ENCODE measurements at regions not wholly inside any gene's neighbourhood (a gene's known extent, or its start where the extent isn't known, plus 50 kb on each side); places are given as distances from the start of the nearest gene placed in this dataset.

- no peak for DNase-seq
Observed at GRCh38 chr9:106356924-106357323, 506.0 kb upstream of the ZNF462 start.

DNA sequence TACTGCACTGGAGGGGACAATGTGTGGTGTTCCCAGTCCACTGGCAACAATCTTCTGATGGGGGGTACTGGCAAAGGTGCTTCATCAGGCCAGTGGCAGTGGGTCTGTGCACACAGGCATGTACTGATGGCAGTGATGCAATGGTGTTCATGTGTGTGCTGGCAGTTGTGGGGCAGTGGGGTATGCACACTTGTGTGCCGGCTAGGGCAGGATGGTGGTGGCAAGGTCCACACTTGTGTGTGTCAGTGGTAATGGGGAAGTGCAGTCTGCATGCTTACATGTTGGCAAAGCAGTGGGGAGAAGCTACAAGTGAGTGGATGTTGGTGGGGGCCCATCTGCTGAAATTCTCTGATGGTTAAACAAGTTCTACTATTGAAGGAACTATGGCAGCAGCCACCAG lies 504.6 kb upstream of the ZNF462 start:
- no peak for DNase-seq

- DNase-seq, result no peak
Observed at GRCh38 chr9:106376689-106377088, 486.3 kb upstream of the ZNF462 start.

DNA sequence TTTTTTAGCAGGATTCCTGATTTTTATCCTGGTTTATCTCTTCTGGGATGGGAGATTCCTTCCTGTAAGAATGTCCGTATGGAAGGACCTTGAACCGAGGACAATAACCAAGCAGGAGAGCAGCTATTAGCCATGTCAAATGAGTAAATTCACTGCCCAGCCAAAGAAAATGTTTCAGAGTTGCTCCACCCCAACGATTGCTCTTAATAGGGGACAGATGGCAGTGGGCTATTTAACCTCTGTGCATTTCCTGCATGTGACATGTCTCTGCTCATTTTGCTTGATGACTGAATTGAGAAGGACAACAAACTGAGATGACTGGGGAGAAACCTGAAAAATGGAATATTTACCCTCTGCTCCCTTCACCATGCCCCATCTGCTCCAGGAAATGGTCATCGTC lies 479.9 kb upstream of the ZNF462 start:
- no peak for DNase-seq

GRCh38 chr9:106387965-106388364 lies 475.0 kb upstream of the ZNF462 start:
- no peak for DNase-seq

DNA sequence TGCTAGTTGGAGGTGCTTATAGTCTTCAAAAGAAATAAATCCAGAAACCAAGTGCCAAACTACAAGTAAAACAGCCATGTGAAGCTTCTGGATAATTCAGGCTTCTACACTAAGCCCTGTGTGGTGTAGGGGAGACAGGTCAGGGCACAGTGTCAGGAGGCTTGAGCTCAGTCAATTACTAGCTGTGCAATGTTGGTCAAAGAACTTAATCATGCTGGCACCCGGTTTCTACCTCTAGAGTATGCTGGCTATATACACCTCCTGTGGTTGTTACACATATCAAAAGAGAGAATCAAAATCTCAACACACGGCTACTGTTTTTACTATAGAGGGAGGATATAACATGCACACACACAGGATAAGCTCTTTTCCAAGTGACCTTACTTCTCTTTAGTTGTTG lies 469.7 kb upstream of the ZNF462 start:
- no peak for DNase-seq

DNA sequence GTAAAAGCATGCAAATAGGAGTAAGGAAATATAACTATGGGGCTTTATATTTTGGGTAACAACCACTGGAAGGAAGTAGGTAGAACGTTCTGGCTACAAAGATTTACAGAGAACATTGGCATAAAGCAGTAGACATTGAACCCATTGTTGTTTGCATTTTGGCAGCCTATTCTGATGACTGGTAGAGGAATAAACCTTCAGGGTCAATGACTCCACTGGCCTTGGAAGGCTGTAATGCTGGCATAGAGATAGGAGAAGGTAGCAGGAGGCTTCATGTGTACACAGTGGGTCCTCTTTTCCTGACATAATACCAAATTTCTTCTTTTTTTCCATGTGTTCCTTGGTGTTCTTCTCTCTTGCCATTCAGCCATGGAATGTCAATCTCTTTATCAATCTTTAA lies 462.8 kb upstream of the ZNF462 start:
- DNase-seq, result no peak

GRCh38 chr9:106400950-106401349 lies 462.0 kb upstream of the ZNF462 start:
- no peak for DNase-seq

GRCh38 chr9:106403081-106403480 lies 459.9 kb upstream of the ZNF462 start:
- DNase-seq, result no peak

GRCh38 chr9:106404137-106404536 lies 458.8 kb upstream of the ZNF462 start:
- DNase-seq, result no peak

GRCh38 chr9:106405871-106406435 lies 457.0 kb upstream of the ZNF462 start:
- DNase-seq, result no peak

GRCh38 chr9:106414042-106414441 lies 448.9 kb upstream of the ZNF462 start:
- DNase-seq, result no peak

DNA sequence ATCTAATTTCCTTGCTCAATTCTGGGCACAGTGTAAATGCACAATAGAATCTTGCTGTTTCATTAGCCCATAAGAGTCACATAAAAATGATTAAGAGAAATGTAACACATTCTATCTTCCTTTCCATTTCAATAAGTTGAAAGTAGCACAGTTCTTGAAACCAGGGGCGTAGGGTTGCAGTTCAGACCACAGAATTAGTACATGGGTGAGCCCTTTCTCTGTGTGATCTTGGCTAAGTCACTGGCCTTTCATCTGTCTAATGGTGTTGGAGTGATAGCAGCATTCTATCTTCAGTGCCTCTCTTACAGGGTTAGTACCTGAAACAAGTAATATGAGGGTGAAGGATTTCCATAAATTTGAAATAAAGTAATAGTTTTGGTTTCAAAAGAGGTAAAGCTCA lies 445.3 kb upstream of the ZNF462 start:
- no peak for DNase-seq

- no peak for DNase-seq
Observed at GRCh38 chr9:106419829-106420228, 443.1 kb upstream of the ZNF462 start.

DNA sequence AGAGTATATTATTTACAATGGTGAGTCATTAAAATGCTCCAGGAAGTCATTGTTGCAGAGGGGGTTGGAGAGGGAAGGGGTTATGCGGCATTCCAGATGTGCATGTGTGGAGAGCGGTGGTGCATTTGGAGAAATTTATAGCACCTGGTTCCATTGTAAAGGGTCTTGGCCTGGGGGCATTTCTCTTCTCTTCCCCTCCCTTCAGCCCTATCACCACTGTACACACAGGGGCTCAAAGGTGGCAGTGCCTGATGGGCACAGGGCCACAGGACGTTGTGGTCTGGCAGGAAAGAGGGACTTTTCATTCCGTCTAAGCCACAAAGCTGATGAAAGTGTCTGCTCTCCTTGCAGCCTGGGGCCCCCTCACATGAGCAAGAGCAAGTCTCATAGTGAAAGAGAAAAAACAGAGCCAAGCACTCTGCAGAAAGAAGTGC lies 442.4 kb upstream of the ZNF462 start:
- DNase-seq, result no peak

GRCh38 chr9:106421772-106422171 lies 441.2 kb upstream of the ZNF462 start:
- DNase-seq, result no peak

GRCh38 chr9:106423575-106423974 lies 439.4 kb upstream of the ZNF462 start:
- no peak for DNase-seq

DNA sequence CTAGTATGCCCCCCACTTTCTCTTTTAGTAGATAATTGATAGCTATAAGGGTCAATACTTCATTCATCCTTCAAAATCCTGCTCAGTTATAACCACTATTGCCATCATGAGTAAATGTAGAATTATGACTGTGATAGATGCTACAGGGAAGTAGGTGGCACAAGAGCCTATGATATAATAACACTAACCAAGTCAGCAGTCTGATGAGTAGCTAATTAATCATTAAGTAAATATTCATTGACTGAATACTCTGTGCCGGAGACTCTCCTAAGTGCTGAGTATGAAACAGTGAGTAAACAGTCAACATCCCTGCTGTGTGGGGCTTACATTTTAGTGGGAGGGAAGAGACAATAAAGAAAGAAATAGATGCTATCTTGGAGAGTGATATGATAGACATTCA lies 430.3 kb upstream of the ZNF462 start:
- no peak for DNase-seq

DNA sequence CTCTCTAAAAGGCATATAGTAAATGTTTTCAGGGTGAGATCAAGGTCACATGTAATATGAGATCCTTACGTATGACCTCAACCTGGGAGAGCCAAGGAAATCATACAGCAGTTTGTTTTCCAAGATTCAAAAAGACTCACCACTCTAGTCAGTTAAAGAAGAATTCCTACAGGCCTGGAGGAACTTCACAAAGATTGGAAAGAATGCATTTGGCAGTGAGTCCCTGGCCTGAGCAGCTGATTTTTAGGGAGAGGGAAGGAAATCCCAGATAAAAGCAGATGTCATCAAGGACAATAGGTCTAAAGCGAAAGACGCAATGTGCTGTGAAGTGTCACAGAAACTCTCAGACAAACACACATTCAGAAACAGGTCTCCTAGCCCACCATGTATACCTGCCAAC lies 424.0 kb upstream of the ZNF462 start:
- DNase-seq, result peak; percentile 70

DNA sequence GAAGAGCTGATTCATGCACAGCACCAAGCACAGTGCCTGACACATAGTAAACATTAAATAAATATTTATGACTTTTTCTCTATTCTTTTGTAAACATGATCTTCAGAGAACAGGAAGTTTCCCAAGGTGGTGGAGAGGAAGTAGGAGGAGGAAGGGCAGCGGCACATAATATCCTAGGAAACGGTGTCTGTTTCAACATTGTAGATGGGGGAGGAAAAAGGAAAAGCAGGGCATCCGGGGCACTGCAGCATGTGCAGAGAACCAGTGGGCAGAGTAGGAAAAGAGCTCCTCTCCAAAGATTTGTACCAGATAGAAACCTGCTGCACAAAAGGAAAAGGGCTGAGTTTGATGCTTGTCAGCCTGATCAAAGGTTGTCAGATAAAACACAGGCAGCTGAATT lies 421.7 kb upstream of the ZNF462 start:
- no peak for DNase-seq

DNA sequence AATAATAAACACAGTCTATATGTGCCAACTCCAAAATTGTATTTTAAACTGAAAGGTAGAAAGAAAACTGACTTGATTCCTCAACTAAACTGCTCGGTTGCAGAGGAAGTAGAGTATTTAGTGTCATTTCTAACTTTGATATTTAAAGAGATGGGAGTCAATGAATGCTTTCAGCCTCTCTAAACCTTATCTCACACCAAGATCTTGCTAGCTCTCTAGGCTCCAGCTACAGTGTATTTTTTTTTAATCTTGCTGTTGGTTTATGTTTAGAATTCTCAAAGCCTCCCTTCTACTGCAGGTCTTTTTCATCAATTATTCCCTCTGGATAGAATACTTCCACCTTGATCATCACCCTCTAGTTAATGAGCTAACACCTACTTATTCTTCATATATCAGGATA lies 419.4 kb upstream of the ZNF462 start:
- DNase-seq, result no peak

DNA sequence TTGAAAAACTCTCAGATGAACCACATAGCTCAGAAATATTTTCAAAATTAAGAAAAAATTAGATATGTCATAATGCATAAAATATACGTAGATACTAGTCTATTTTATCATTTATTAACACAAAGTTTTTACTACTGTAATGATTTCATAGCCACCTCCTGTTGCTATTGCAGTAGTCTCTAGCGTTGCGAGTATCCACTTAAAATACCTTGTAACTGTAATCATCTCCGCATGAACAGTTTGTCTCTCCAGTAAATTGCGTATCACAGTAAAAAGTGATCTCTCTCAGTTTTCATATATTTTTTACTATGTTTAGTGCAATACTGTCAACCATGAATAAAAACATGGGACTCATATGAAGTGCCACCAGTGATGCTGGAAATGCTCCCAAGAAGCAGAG lies 417.9 kb upstream of the ZNF462 start:
- no peak for DNase-seq

DNA sequence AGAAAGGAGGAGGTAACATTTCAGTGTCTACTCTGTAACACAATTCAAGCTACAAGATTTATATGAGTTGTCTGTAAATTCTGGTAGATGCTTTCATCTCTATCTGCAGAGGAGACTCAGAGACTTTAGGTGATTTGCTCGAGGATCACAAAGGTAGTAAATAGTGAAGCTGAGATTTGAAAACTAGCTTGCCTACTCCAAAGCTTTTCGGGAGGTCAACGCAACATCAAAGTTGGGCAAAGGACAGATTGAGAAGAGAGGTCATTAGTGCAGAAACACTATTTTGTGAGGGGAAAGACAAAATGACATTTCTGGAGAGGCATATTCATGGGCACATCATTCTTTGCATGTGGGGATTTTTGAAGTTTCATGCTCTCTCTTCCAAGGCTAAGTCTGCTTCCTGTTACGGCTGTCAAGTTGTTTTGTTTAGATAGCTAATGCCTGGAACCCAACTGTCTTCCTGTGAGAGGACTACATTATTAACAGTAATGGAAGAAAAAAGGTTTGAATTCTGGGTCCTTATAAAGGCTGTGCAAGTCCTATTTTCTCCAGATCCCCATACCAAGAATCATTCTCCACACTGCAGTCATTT lies 413.5 kb upstream of the ZNF462 start:
- no peak for DNase-seq

- DNase-seq, result peak; percentile 21
Observed at GRCh38 chr9:106450549-106450948, 412.4 kb upstream of the ZNF462 start.

DNA sequence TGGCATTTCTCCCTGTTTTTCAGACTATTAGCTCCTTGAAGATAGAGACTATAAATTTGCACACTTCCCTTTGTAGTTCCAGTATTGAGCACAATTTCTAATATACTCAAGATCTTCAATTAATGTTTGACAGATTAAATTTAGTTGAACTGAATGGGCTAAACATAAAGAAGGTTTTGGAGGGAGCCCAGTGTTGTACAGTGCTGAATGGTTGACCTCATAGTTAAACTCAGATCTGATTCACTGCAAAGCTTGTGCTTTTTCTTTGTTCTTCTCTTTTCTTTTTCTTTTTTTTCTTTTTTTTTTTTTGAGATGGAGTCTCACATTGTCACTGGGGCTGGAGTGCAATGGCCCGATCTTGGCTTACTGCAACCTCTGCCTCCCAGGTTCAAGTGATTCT lies 411.7 kb upstream of the ZNF462 start:
- no peak for DNase-seq

All from femur (tissue), 1 donor.